ENCODE measurements at regions not wholly inside any gene's neighbourhood (a gene's known extent, or its start where the extent isn't known, plus 50 kb on each side); places are given as distances from the start of the nearest gene placed in this dataset.

GRCh38 chr9:91039125-91039834 lies 237.7 kb downstream of the SYK start:
- in situ Hi-C loops (cut with HindIII; ENCODE audit: low sequenced_read_pairs): no loop called here

DNA sequence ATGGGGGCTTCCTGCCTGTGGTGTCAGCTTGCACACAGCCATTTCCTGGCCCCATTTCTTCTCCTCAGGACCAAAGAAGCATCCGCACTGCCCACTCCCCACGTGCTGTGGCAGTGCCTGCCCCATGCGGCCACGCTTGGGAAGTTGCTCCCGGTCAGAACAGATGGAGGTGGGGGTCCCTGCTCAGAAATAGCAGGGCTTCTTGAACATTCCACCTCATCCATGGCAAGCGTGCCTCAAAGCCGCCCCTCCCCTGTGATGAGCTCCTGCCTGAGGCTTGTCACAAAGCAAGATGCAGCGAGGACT lies 238.2 kb downstream of the SYK start:
- in situ Hi-C loops (cut with HindIII; ENCODE audit: low sequenced_read_pairs): no loop called here

DNA sequence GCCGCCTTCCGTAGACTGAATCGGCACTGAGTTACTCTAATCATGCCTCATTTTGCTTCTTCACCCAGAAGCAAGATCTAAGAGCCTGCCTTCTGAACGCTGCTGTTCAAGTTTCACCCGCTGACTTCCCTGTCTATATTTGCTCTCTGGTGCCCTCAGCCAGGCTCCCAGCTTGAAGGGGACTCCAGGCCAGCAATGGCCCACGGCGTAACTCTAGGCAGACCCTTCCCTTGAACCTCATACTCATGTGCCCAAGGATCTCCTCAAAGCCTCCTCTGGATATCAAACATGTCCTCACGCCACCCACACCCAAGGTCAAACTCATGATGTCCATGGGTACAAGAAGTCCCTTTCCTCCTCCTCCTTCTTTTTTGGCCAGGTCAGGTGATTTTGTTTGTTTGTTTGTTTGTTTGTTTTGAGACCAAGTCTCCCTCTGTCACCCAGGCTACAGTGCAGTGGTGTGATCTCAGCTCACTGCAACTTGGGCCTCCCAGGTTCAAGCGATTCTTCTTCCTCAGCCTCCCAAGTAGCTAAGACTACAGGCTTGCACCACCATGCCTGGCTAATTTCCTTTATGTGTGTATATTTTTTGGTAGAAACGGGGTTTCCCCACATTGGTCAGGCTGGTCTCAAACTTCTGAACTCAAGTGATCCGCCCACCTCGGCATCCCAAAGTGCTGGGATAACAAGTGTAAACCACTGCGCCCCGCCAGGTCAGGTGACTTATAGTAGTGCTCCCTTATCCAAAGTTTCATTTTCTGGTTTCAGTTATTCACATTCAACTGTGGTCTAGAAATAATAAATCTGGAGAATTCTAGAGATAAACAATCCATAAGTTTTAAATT lies 239.0 kb downstream of the SYK start:
- in situ Hi-C loops (cut with HindIII; ENCODE audit: low sequenced_read_pairs): no loop called here

GRCh38 chr9:91042024-91042423 lies 240.4 kb downstream of the SYK start:
- in situ Hi-C loops (cut with HindIII; ENCODE audit: low sequenced_read_pairs): no loop called here

DNA sequence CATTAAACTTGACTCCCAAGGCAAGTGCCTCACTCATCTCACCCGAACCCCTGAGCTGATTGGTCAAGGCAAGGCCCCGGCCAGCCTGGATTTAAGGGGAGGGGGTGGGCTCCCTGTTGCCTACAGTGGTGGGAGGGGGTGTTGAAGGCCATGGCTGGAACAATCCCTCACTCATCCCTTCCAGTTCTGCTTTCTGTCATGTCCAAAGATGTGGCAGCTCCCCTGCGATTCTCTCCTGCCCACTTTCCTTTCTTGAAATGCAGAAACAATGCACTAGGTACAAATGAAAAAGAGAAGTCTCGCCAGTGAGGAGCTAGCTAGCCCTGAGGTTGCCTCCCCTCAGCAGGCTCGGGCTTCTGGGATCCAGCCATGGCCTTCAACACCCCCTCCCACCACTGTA lies 240.9 kb downstream of the SYK start:
- in situ Hi-C loops (cut with HindIII; ENCODE audit: low sequenced_read_pairs): no loop called here

- in situ Hi-C loops (cut with HindIII; ENCODE audit: low sequenced_read_pairs): no loop called here
These were observed 241.6 kb downstream of the SYK start for GRCh38 chr9:91043056-91043810.

GRCh38 chr9:91043811-91044175 lies 242.2 kb downstream of the SYK start:
- in situ Hi-C loops (cut with HindIII; ENCODE audit: low sequenced_read_pairs): no loop called here

DNA sequence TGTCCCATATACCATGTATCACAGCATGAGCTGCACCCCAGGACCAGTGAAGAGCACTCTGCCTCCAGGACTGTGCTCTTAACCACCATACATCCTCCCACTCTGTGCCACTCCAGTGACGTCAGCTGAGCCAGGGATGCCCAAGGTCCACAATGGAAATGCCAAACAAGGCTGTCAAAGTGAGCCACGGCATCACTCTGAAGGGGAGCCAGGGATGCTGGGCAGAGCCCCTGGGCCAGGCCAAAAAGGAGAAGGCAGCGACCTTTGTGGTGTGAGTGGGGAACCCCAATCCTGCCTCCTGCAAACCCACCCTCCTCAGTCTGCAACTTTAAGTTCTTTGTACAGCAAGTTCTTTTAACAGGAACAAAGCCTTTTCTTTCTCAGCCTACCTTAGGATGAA lies 242.7 kb downstream of the SYK start:
- in situ Hi-C loops (cut with HindIII; ENCODE audit: low sequenced_read_pairs): no loop called here

GRCh38 chr9:91045041-91045440 lies 243.4 kb downstream of the SYK start:
- in situ Hi-C loops (cut with HindIII; ENCODE audit: low sequenced_read_pairs): no loop called here

DNA sequence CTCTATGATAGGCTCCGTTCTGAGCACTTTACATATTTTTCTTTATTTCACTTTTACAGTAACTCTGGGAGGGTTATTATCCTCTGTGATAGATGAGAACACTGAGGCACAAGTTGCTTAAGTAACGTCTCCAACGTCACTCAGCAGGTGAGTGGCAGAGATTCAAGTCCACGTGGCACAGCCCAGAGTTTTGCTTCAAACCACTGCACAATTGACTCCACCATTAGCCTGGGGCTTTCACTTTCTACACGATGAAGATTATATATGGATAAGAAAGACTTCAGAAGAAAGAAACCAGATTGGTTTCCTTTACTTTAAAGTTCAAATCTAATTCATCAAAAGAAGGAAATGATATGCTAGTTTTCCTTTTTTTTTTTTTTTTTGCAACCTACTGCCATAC lies 245.9 kb downstream of the SYK start:
- in situ Hi-C loops (cut with HindIII; ENCODE audit: low sequenced_read_pairs): no loop called here

DNA sequence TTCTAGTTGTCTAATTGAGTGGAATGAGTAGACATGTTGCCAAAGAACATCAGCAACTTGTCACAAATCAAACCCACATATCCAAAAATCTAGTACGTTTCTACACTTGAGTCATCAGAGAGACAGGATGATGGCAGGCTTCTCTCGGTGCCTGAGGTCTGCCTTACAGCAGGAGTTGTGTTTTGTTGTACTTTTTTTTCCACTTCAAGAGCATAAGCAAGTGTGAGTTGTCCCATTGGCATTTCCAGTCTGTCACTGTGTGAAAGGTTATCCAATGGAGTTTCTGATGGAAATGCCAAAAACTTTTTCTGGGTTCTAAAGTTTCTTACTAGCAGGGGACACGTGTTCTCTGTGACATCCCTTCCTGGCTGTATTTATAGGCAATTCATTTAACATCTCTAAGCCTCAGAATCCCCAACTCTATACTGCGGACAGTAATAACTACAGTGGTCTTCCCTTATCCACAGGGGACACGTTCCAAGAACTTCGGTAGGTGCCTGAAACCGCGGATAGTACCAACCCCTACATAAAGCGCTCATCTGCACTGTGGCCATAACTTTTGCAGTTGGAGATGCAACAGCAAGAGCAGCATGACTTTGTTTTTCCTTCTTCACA lies 246.5 kb downstream of the SYK start:
- in situ Hi-C loops (cut with HindIII; ENCODE audit: low sequenced_read_pairs): no loop called here

DNA sequence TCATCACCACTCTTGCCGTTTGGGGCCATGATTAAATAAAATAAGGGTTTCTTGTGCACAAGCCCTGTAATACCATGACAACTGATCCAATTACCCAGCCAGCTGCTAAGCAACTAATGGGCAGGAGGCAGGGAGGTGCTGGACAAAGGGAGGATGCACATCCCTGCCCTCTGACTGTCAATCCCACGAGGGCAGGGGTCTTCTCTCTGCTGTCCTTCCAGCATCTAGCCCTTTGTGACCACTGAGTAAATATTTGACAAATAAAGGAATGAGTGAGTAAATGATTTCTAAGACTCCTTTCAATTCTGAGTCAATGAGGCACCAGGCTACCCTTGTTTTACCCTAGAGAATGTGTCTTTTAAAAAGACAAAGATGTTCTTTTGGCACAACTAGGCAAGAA lies 247.1 kb downstream of the SYK start:
- in situ Hi-C loops (cut with HindIII; ENCODE audit: low sequenced_read_pairs): no loop called here

DNA sequence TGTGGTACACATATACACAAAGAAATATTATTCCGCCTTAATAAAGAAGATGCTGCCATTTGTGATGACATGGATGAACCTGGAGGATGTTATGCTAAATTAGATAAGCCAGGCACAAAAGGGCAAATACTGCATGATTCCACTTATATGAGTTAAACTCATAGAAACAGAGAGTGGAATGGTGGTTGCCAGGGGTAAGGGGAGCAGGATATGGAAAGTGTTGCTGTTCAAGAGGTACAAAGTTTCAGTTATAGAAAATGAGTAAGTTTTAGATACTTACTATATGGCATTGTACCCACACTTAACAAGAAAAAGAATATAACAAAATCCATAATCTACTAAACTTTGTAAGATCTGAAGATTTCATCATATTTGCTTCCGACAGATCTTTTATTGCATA lies 252.2 kb downstream of the SYK start:
- in situ Hi-C loops (cut with HindIII; ENCODE audit: low sequenced_read_pairs): no loop called here

DNA sequence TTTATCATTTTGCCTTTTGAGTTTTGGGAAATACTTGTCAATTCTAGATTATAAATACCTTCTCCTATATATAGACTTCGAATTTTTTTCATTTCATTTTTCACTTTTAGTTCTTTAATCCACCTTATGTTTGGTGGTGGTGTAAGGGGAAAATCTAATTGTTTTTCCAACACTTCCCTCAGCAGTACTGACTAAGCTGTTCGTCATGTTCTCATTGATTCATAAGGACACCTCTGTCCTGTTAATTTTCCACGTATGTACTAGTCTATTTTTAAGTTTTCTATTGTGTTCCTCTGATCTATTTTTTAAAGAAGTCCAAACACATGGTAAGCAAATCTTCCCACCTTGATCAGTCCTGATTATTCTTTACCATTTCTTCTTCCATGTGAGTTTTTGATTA lies 254.2 kb downstream of the SYK start:
- in situ Hi-C loops (cut with HindIII; ENCODE audit: low sequenced_read_pairs): no loop called here

GRCh38 chr9:91056486-91056885 lies 254.9 kb downstream of the SYK start:
- in situ Hi-C loops (cut with HindIII; ENCODE audit: low sequenced_read_pairs): no loop called here

DNA sequence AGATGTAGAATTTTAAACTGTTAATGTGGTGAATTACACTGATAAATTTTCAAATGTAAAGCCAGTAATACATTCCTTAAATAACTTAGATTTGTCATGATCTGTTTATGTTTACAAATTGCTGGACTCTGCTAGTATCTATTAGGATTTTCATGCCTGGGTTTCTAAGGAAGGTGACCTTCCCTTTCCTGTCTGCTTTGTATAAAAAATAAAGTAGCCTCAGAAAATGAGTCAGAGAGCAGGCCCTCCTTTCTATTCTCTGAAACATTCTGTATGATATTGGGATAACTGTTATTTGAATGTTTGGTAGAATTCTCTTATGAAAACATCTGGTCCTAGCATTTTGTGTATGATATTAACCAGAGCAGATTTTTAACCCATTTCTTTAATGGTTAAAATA lies 255.3 kb downstream of the SYK start:
- in situ Hi-C loops (cut with HindIII; ENCODE audit: low sequenced_read_pairs): no loop called here

GRCh38 chr9:91059713-91060112 lies 258.1 kb downstream of the SYK start:
- in situ Hi-C loops (cut with HindIII; ENCODE audit: low sequenced_read_pairs): no loop called here

DNA sequence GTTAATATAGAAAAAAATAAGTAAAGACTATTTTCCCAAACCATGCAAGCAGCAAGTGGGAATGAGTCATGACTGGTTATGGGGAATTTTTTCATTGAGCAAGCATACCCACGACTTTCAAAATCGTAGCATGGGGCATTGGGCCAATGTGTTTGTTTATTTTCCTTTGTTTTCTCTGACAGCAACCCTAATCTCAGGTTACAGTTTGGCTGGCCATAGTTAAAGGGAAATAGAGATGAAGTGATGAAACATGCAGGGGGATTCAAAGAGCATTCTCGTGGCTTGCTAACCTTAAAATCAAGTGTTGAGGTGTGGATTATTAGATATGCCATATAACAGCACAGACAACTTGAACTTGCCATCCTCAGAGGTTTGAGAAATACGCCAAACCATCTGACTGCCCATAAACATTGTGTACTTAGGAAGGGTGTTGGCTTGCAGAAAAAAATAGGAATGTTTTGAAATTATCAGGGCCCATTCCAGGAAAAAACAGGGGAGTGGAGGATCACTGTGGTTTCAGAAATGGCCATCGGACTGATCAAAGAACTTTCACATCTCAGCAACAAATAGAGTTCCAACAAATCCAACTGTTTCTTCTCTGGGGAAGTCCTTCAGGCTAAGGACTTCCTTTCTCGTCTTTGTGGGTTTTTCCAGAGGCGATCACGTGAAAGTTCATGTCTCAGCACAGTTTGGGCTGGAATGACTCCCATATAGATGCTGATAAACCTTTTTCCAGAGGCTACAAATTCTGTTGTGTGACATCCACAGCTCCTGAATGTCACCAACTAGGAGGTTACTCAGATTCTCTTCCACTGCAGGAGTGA lies 259.1 kb downstream of the SYK start:
- in situ Hi-C loops (cut with HindIII; ENCODE audit: low sequenced_read_pairs): no loop called here

DNA sequence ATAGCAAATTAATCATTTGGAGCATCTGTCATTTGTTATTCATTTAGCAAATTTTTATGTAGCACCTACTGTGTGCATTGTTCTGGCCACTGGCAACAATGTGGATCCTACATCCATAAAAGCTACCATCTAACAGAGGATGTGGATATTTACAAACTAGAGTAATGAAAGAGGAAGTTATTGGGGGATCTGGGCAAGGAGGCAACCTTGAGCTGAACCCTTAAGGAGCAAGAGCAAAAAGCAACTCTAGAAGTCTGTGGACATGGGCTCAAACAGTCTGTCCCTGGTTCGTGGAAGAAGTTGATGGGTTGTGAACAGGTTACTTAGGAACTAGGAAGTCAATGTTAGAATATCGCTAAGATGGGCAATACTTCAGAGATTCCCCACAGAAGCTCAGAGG lies 259.9 kb downstream of the SYK start:
- in situ Hi-C loops (cut with HindIII; ENCODE audit: low sequenced_read_pairs): no loop called here

GRCh38 chr9:91062281-91062680 lies 260.7 kb downstream of the SYK start:
- in situ Hi-C loops (cut with HindIII; ENCODE audit: low sequenced_read_pairs): no loop called here

- in situ Hi-C loops (cut with HindIII; ENCODE audit: low sequenced_read_pairs): no loop called here
These were observed 261.9 kb downstream of the SYK start for GRCh38 chr9:91063471-91063870.

Data from endothelial cell of hepatic sinusoid (primary cell).